SK-N-MC (cell line): ENCODE measurements at regions not wholly inside any gene's neighbourhood (a gene's known extent, or its start where the extent isn't known, plus 50 kb on each side); places are given as distances from the start of the nearest gene placed in this dataset.
"Not testable (repeated sequence)": the region's sequence is repeated elsewhere in the genome, so short reads cannot be mapped to it uniquely, and the experiment has no call there.

Experiments
- DNase-seq: peaks from one replicate; pipeline ENCODE4 v3.0.0-alpha.2; 2011; ENCODE audit warnings: low read depth, low spot score
- H3K27ac ChIP-seq: fragments of 200-600 bp; sonication (generic); 2 replicates; pipeline ENCODE4 v1.5.1; 2016; ENCODE audit warnings: mixed run types
- H3K36me3 ChIP-seq: fragments of 200-600 bp; sonication (generic); 2 replicates; pipeline ENCODE4 v1.6.1; 2017; ENCODE audit warnings: antibody characterized with exemption, low read length, mixed read lengths; ENCODE audit not compliant: insufficient read depth
- H3K4me3 ChIP-seq: fragments of 200-600 bp; sonication (generic); 2 replicates; pipeline ENCODE4 v1.5.1; 2016
- H3K9ac ChIP-seq: fragments of 200-600 bp; sonication (generic); 2 replicates; pipeline ENCODE4 v1.8.0; 2017; ENCODE audit warnings: mixed run types, mixed read lengths; ENCODE audit not compliant: insufficient read length
- H3K9me3 ChIP-seq: fragments of 200-600 bp; sonication (generic); 2 replicates; pipeline ENCODE4 v1.6.1; 2017; ENCODE audit warnings: low read depth, mild to moderate bottlenecking, antibody characterized with exemption, low read length, moderate library complexity, mixed read lengths

GRCh38 chr16:22572331-22573224 lies 61.9 kb downstream of the NPIPB5 start:
- not testable (repeated sequence) for H3K4me3 ChIP-seq, H3K9me3 ChIP-seq, H3K36me3 ChIP-seq, H3K9ac ChIP-seq, DNase-seq, H3K27ac ChIP-seq

GRCh38 chr16:22573225-22573530 lies 62.5 kb downstream of the NPIPB5 start:
- not testable (repeated sequence) for H3K27ac ChIP-seq, H3K36me3 ChIP-seq, H3K4me3 ChIP-seq, DNase-seq, H3K9ac ChIP-seq, H3K9me3 ChIP-seq

GRCh38 chr16:22576506-22576905 lies 65.8 kb downstream of the NPIPB5 start:
- DNase-seq, H3K27ac ChIP-seq, H3K36me3 ChIP-seq, H3K9me3 ChIP-seq, H3K4me3 ChIP-seq, H3K9ac ChIP-seq: not testable (repeated sequence)

- DNase-seq, H3K9me3 ChIP-seq, H3K27ac ChIP-seq, H3K36me3 ChIP-seq, H3K4me3 ChIP-seq, H3K9ac ChIP-seq: not testable (repeated sequence)
Measured at GRCh38 chr16:22583195-22583594, 72.5 kb downstream of the NPIPB5 start.

DNA sequence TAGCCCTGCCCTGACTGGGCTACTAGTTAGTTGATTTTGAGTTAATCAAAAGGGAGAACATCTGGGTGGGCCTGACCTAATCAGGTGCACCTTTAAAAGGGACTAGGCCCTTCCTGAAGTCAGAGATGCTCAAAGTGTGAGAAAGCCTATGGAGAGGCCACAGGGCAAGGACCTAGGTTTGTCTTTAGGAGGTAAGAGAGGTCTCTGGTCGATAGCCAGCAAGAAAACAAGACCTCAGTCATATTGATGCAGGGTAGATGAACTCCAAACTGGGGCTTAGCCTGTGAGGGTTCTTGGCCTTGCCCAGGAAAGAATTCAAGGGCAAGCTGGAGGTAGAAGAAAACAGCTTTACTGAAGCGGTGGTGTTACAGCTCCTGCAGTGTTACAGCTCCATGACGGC lies 73.8 kb downstream of the NPIPB5 start:
- not testable (repeated sequence) for H3K4me3 ChIP-seq, H3K9ac ChIP-seq, H3K36me3 ChIP-seq, H3K27ac ChIP-seq, DNase-seq, H3K9me3 ChIP-seq

DNA sequence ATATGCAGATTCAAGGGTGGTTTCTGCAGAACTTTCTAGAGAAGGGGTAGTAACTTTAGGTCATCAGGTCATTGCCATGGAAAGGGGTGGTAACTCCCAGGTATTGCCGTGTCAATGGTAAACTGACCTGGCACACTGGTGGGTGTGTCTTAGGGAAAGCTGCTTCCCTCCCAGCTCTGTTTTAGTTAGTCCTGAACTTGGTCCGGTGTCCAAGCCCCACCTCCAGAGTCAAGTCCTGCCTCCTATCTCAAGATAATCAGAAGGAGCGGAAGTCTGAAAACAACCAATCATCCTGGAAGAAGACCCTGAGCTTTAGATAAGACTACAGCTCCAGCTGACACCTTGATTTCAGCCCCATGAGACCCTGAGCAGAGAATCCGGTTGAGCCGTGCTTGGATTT lies 74.2 kb downstream of the NPIPB5 start:
- not testable (repeated sequence) for H3K9me3 ChIP-seq, H3K27ac ChIP-seq, H3K9ac ChIP-seq, H3K4me3 ChIP-seq, DNase-seq, H3K36me3 ChIP-seq

GRCh38 chr16:22585431-22585830 lies 74.7 kb downstream of the NPIPB5 start:
- H3K4me3 ChIP-seq, H3K36me3 ChIP-seq, H3K9ac ChIP-seq, H3K9me3 ChIP-seq, H3K27ac ChIP-seq, DNase-seq: not testable (repeated sequence)

GRCh38 chr16:22586732-22587131 lies 76.0 kb downstream of the NPIPB5 start:
- not testable (repeated sequence) for H3K9me3 ChIP-seq, DNase-seq, H3K4me3 ChIP-seq, H3K36me3 ChIP-seq, H3K27ac ChIP-seq, H3K9ac ChIP-seq

DNA sequence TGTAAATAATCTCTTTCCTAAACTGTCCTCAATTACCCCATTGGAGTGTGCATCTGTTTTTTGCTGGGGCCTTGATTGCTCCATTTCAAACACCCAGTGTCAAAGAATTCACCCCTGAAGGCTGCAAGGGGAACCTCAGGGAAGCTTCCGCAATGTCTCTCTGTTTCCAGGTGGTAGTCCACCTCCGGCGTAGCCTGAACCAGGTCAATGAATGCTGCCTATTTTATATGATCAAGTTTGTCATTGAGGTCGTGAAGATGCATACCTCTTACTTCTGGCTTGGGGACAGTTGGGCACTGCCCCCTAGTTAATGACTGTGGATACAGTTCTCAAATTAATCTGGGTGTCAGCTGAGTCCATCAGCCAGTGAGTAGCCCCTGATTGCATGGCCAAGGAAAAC lies 79.1 kb downstream of the NPIPB5 start:
- H3K36me3 ChIP-seq, H3K9me3 ChIP-seq, H3K9ac ChIP-seq, DNase-seq, H3K4me3 ChIP-seq, H3K27ac ChIP-seq: not testable (repeated sequence)

- not testable (repeated sequence) for H3K4me3 ChIP-seq, H3K9ac ChIP-seq, H3K9me3 ChIP-seq, DNase-seq, H3K36me3 ChIP-seq, H3K27ac ChIP-seq
Measured at GRCh38 chr16:22596445-22597045, 85.9 kb downstream of the NPIPB5 start.

GRCh38 chr16:22603744-22604143 lies 93.1 kb downstream of the NPIPB5 start:
- not testable (repeated sequence) for DNase-seq, H3K9me3 ChIP-seq, H3K4me3 ChIP-seq, H3K36me3 ChIP-seq, H3K9ac ChIP-seq, H3K27ac ChIP-seq

- not testable (repeated sequence) for H3K9me3 ChIP-seq, DNase-seq, H3K9ac ChIP-seq, H3K27ac ChIP-seq, H3K4me3 ChIP-seq, H3K36me3 ChIP-seq
Measured at GRCh38 chr16:22606619-22607018, 95.9 kb downstream of the NPIPB5 start.

GRCh38 chr16:22609798-22610197 lies 99.1 kb downstream of the NPIPB5 start:
- not testable (repeated sequence) for H3K9ac ChIP-seq, H3K4me3 ChIP-seq, DNase-seq, H3K27ac ChIP-seq, H3K36me3 ChIP-seq, H3K9me3 ChIP-seq

GRCh38 chr16:22611128-22611527 lies 100.4 kb downstream of the NPIPB5 start:
- not testable (repeated sequence) for H3K9me3 ChIP-seq, H3K36me3 ChIP-seq, DNase-seq, H3K4me3 ChIP-seq, H3K27ac ChIP-seq, H3K9ac ChIP-seq
